Pons (tissue), 1 donor: ENCODE measurements at regions not wholly inside any gene's neighbourhood (a gene's known extent, or its start where the extent isn't known, plus 50 kb on each side); places are given as distances from the start of the nearest gene placed in this dataset.
"Not testable (repeated sequence)": the region's sequence is repeated elsewhere in the genome, so short reads cannot be mapped to it uniquely, and the experiment has no call there.

Experiments
- DNase-seq: peaks from one replicate; pipeline ENCODE4 v3.0.0-alpha.2; 2016; ENCODE audit warnings: low spot score

GRCh38 chr2:198913394-198914152 is 544.2 kb downstream of the SATB2 start:
- DNase-seq: no peak

DNA sequence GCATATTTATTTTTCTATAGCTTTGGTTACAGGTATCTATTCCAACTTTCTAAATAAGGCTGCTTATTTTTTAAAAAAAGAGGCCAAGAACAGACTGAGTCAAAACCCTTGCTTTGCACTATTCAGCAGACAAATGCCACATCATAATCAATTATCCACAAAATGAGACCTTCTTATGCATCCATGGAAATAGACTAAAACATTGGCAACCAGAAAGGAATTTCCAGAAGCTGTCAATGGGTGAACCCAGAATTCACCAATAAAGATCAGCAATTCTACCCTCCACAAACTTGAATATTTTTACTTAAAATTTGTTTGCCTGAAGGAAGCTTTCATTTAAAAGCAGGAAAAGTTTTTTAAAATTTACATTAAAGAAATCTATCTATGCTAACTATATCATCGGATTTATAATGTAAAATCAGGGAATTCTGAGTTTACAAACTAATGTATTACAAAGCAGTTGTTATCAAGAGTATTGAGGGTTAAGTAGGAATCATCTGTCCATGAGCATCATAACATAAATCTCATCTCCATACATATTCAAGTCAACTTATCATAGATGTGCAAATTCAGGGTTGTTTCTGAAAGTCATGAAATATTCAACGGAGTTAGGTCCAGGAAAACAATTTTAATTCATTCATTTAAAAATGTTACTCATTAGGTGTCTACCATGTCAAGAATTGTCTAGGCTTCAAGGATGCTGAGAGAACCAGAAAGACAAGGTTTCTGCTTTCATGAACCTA is 548.0 kb downstream of the SATB2 start:
- DNase-seq: no peak

GRCh38 chr2:198905881-198906612 is 551.7 kb downstream of the SATB2 start:
- no peak for DNase-seq

DNA sequence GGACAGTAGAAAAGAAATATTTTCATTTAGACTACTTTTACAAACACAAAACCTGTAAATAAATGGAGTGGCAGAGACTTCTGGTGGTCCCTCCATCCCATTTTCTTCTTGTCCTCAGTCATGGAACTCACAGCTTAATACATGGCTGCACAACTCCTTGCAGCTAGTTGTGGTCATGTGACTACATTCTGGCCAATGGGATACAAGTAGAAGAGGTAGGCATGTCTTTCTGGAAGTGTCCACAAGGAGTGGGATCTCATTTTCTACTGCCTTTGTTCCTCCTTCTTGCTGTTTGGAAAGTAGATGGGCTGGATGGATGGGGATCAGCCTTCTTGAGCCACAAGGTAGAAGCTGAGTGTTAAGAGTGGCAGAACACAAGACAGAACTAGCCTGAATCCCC is 555.8 kb downstream of the SATB2 start:
- DNase-seq: no peak

- DNase-seq: no peak
Measured at GRCh38 chr2:198900141-198900540, 557.6 kb downstream of the SATB2 start.

GRCh38 chr2:198890490-198890889 is 567.2 kb downstream of the SATB2 start:
- DNase-seq: no peak

DNA sequence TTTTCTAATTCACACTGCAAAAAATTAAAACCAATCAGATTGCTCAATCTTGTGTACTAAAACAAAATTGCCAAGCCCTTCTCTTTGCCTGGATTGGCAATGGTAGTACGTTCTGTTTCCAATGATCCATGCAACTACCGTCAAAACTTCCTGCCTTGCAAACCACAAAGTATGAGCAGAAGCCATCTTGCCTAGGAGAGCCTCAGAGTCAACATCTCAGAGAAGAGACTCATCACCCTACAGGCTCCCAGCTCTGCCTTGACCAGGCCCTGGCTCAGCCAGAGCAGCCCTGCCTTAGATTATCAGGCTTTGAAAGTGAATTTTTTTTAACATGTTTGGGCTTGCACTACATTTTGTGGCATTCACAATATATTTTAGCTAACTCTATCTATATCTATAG is 574.1 kb downstream of the SATB2 start:
- no peak for DNase-seq

GRCh38 chr2:198880986-198881385 is 576.8 kb downstream of the SATB2 start:
- no peak for DNase-seq

DNA sequence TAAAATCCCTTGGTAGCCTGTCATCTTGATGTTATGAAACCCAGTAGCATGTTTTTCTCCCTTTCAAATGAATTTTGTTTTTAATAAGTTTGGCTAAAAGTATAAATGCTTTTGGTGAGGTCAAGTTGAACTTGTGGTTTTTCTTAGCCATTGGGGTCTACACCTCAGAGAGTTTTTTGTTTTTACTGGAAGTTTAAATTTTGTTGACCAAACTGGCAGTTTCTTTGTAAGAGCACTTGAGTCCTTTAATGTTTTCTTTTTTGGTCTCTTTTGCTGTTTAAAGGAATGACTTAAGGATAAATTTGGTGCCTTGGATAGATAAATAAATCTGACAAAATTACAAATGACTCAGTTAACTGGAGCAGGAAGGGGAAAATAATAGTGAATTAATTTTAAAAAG is 577.3 kb downstream of the SATB2 start:
- DNase-seq: no peak

DNA sequence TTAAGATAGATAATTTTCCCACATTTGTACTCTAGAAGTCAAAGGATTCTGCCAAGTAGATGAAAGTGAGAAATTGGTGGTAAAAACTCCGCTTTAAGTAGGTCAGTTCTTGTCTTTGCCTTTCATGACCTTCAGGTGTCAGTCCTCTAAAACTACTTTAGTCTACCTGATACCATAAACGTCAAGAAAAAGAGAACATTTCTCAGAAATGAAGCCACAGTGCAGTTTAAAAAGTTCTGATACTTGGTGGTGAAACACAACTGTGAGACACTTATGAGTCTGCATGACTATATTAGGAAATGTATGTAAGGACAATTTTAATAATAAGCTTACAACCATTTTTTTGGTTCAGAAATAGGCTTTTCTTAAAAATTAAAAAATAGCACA is 583.3 kb downstream of the SATB2 start:
- no peak for DNase-seq

GRCh38 chr2:198873503-198874471 is 584.0 kb downstream of the SATB2 start:
- no peak for DNase-seq

DNA sequence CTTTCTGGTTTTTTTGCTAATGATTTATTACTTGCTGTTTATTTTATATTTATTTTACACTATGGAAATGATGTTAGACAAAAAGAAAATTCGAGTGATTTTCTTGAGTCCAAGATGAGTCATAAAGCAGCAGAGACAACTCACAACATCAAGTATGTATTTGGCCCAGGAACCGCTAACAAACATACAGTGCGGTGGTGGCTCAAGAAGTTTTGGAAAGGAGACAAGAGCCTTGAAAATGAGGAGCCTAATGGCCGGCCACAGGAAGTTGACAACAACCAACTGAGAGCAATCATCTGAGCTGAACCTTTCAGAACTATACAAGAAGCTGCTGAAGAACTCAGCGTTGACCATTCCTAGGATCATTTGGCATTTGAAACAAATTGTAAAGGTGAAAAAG is 594.1 kb downstream of the SATB2 start:
- DNase-seq: no peak

DNA sequence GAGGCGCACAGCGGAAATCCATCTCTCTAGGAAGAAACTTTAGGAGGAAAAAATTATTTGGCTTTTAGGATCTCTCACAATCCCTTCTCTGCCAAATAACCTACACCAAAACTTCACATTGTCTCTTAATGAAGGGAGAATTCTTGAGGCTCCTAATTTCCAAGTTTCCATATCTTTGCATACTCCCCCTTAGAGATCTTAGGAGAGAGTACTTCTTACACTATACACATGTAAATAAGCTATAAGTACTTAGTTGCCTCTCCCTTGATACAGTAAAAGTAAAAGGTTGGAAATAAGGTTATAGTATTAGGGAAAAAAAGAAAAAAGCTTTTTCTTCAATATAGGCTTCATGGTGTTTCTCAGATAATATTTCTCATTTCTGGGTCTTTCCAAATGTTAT is 596.7 kb downstream of the SATB2 start:
- DNase-seq: no peak

DNA sequence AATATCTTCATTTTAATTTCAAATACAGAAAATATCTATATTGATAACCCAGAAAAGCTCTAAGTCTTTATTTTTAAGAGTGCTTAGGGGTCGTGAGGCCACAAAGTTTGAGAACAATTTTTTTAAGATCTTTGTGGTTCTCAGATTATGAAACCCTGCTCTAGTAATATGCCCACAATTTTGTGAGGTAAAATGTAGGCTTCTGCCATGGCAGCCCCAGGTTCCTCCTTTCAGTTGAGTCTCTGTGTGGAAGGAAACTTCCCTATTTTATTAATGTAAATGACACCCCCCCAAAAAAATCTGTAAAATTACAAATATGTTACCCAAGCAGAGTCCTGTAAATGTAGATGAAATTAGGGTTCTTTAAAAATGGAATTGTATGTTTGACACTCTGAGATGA is 600.5 kb downstream of the SATB2 start:
- DNase-seq: no peak

- DNase-seq: not testable (repeated sequence)
Measured at GRCh38 chr2:198855746-198856145, 602.0 kb downstream of the SATB2 start.

GRCh38 chr2:198852248-198852647 is 605.5 kb downstream of the SATB2 start:
- no peak for DNase-seq

GRCh38 chr2:198825534-198825933 is 632.2 kb downstream of the SATB2 start:
- DNase-seq: no peak

- DNase-seq: no peak
Measured at GRCh38 chr2:198817536-198817935, 640.2 kb downstream of the SATB2 start.

- no peak for DNase-seq
Measured at GRCh38 chr2:198815626-198816025, 642.1 kb downstream of the SATB2 start.

- DNase-seq: no peak
Measured at GRCh38 chr2:198811198-198811597, 646.5 kb downstream of the SATB2 start.

DNA sequence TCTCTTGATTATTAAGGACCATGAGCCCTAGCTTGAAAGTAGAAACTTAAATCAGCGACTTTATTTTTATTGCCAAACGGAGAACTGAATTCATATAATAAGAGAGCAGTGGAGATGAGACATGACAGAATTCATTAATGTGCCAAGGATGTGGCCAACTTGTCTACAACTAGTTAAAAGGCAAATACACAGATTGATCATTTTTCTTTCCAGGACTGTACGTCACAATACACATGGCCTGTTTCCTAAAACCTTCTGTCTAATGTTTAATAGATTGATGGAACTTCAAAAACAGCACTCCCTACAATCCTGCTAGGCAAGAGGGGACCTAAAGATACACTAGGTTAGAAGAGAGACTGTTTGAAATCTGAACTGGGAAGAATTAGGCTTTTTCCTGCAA is 647.8 kb downstream of the SATB2 start:
- DNase-seq: no peak

DNA sequence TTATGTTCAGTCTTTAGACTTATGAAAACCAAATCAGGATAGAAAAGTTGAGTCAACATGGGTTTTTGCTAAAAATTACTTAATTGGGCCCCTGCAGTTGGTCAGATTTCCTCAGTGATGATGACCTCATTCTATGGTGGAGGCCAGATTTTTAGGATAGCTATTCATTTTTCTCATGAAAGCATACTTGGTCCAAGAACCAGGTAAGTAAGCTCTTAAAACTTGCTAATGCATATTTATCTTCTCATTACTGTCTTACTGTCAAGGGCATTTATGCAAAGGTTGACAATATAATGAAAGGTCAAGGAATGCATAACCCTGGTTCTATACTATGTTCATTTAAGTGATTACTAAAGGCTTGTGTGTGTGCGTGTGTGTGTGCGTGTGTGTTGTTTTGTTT is 650.6 kb downstream of the SATB2 start:
- no peak for DNase-seq
